ENCODE measurements at regions not wholly inside any gene's neighbourhood (a gene's known extent, or its start where the extent isn't known, plus 50 kb on each side); places are given as distances from the start of the nearest gene placed in this dataset.

DNA sequence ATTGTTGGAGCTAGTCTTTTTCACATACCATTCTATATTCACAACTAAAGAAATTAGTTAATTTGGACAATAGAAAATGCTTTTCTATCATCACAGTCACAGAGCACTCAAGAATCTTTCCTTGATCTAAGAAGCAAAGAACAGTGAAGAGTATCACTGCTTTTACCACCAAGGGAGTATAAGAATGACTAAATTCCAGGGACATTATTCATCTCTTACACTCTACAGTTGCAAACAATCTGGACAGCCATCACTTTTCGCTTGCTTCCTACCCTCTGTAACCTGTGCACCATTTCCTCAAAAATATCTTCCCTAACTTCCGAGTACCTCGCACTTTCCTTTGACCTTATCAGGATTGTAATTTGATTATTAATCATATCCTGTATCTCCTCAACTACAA is 359.5 kb upstream of the TMCO5A start:
- Mint-ChIP-seq H3K4me3 (ENCODE audit: unreplicated experiment) (no peak overlapping the region), H3K27me3 (ENCODE audit: low read depth) (peaks cover 7% of the 10 kb centered on the region), H3K27ac (ENCODE audit: unreplicated experiment) (no peak overlapping the region), H3K36me3 (ENCODE audit: low read depth) (no peaks in the 10 kb centered on the region), H3K9me3 (ENCODE audit: low read depth) (no peaks in the 10 kb centered on the region), H3K4me1 (ENCODE audit: low read depth) (no peaks in the 10 kb centered on the region)
- no peak for DNase-seq (ENCODE audit: low spot score)
- TF ChIP-seq, protein P1, sequence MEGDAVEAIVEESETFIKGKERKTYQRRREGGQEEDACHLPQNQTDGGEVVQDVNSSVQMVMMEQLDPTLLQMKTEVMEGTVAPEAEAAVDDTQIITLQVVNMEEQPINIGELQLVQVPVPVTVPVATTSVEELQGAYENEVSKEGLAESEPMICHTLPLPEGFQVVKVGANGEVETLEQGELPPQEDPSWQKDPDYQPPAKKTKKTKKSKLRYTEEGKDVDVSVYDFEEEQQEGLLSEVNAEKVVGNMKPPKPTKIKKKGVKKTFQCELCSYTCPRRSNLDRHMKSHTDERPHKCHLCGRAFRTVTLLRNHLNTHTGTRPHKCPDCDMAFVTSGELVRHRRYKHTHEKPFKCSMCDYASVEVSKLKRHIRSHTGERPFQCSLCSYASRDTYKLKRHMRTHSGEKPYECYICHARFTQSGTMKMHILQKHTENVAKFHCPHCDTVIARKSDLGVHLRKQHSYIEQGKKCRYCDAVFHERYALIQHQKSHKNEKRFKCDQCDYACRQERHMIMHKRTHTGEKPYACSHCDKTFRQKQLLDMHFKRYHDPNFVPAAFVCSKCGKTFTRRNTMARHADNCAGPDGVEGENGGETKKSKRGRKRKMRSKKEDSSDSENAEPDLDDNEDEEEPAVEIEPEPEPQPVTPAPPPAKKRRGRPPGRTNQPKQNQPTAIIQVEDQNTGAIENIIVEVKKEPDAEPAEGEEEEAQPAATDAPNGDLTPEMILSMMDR (IDR thresholded peaks at IDR 0.05): no peak

DNA sequence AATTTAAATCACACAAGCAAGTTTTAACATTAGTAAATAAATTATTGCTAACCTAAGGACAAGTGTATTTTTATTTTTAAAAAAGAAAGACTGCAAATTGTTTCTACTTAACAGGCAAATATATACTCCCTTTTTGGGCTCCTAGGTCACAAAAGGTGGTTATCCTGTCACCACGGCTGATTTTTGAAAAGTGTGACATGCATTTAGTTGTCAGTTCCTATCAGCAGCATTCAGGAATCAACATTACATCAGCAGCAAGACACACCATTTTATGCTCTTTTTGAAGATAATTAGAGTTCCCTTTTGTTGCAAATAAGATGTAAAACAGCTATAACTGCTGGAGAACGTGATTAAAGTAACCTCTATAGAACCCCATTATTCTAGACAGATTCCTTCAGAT is 357.5 kb upstream of the TMCO5A start:
- Mint-ChIP-seq H3K4me3 (ENCODE audit: unreplicated experiment) (no peak overlapping the region), H3K9me3 (ENCODE audit: low read depth) (no peaks in the 10 kb centered on the region), H3K4me1 (ENCODE audit: low read depth) (no peaks in the 10 kb centered on the region), H3K27me3 (ENCODE audit: low read depth) (peaks cover 7% of the 10 kb centered on the region), H3K36me3 (ENCODE audit: low read depth) (no peaks in the 10 kb centered on the region), H3K27ac (ENCODE audit: unreplicated experiment) (no peak overlapping the region)
- no peak for DNase-seq (ENCODE audit: low spot score)
- TF ChIP-seq, protein P1 (IDR thresholded peaks at IDR 0.05): no peak

DNA sequence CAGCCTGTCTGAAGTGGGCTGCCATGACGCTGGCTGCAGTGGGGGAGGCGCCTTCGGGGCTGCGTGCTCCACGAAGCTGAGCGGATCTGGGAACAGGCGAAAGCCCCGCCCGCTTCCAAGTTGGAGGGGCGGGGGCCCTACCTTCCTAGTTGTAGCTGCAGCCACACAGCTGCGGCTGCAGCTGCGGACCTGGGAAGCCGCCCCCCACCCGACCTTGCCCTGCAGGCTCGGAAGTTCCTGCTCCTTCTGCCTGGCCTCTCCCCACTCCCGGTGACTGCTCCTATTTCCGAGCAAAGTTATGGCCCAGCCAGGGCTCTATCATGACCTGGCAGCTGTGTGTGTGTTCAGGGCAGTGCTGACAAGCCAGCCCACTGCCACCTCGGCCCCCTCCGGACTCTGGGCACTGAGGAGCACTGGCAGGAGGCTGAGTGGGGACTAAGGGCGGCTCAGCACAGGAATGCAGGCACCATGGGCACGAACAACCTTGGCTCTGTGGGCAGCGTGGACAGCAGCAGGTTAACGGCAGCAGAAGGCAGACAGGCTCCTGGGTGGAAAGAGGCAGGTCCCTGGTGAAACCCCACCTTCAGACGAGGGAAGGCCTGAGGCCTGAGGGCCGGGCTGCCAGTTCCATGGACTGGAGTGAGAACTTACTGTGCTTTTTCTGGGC is 352.4 kb upstream of the TMCO5A start:
- peak; percentile 69 for DNase-seq (ENCODE audit: low spot score)
- H3K9me3 Mint-ChIP-seq (ENCODE audit: low read depth): peaks cover 5% of the 10 kb centered on the region
- no peaks in the 10 kb centered on the region for H3K4me1 Mint-ChIP-seq (ENCODE audit: low read depth)
- no peaks in the 10 kb centered on the region for H3K36me3 Mint-ChIP-seq (ENCODE audit: low read depth)
- peaks cover 10% of the 10 kb centered on the region for H3K27me3 Mint-ChIP-seq (ENCODE audit: low read depth)
- H3K27ac Mint-ChIP-seq (ENCODE audit: unreplicated experiment): no peak overlapping the region
- H3K4me3 Mint-ChIP-seq (ENCODE audit: unreplicated experiment): no peak overlapping the region
- TF ChIP-seq, protein P1 (IDR thresholded peaks at IDR 0.05): no peak

DNA sequence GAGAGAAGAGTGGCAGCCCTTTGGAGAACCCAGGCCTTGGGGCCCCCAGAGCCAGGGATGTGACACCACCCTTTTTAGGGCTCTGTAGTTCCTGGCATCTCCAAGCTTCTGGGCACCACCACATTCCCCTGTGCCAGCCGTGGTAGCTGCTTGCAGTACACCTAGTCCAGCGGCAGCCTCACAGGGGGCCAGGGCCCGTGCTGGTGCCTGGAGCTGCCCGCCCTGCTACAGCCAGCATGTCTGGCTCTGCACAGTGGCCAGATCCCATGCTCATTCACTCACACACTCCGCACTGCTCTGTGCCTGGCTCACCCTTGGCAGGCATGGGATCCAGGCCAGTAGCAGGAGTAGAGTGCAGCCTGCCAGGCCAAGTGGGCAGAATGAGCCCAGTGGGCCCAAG is 351.6 kb upstream of the TMCO5A start:
- peaks cover 5% of the 10 kb centered on the region for H3K9me3 Mint-ChIP-seq (ENCODE audit: low read depth)
- H3K27me3 Mint-ChIP-seq (ENCODE audit: low read depth): peaks cover 9% of the 10 kb centered on the region
- H3K36me3 Mint-ChIP-seq (ENCODE audit: low read depth): no peaks in the 10 kb centered on the region
- no peak overlapping the region for H3K27ac Mint-ChIP-seq (ENCODE audit: unreplicated experiment)
- DNase-seq (ENCODE audit: low spot score): peak; percentile 87
- no peak overlapping the region for H3K4me3 Mint-ChIP-seq (ENCODE audit: unreplicated experiment)
- TF ChIP-seq, protein P1 (IDR thresholded peaks at IDR 0.05): no peak
- H3K4me1 Mint-ChIP-seq (ENCODE audit: low read depth): no peaks in the 10 kb centered on the region

DNA sequence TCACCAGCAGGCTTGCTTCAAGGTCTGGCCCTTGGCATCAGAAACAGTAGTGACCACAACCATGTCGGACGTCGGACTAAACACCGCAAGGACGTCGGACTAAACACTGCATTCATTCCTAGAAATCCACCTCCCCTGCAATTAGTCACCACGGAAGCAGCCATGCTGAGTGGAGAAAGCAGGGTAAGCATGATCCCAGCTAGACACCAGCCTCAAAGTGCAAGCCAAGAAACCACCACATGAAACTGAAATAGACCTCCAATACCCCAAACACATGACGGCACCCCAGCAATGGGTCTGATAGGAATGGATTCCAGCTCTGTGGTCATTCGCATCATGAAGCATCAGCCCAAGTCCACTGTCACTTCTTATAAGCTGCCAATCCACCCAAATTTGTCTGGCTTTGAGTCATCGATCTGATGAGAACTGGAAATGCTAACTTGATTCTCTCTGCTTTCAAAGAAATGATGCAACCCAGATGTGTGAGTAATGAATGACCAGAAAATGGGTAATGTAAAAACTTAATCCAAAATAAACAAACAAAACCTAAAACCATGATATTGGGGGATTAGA is 348.3 kb upstream of the TMCO5A start:
- H3K4me1 Mint-ChIP-seq (ENCODE audit: low read depth): no peaks in the 10 kb centered on the region
- H3K27me3 Mint-ChIP-seq (ENCODE audit: low read depth): peaks cover 14% of the 10 kb centered on the region
- no peak overlapping the region for H3K27ac Mint-ChIP-seq (ENCODE audit: unreplicated experiment)
- TF ChIP-seq, protein P1 (IDR thresholded peaks at IDR 0.05): no peak
- H3K36me3 Mint-ChIP-seq (ENCODE audit: low read depth): no peaks in the 10 kb centered on the region
- H3K9me3 Mint-ChIP-seq (ENCODE audit: low read depth): peaks cover 5% of the 10 kb centered on the region
- H3K4me3 Mint-ChIP-seq (ENCODE audit: unreplicated experiment): no peak overlapping the region
- DNase-seq (ENCODE audit: low spot score): no peak

All from chondrocyte (in vitro differentiated cells).